BJ (cell line): ENCODE measurements at regions not wholly inside any gene's neighbourhood (a gene's known extent, or its start where the extent isn't known, plus 50 kb on each side); places are given as distances from the start of the nearest gene placed in this dataset.

ENCODE experiments used
- CTCF ChIA-PET: fragments of 350-600 bp; formaldehyde crosslinking; extraction: SDS; loops from one replicate; lab custom pipeline; 2021; ENCODE audit warnings: antibody characterized with exemption, inconsistent platforms; lab: Yijun Ruan, JAX
- POLR2A ChIA-PET: fragments of 300-600 bp; sonication (Branson Sonifier 250); formaldehyde crosslinking; extraction: SDS; loops from one replicate; lab custom pipeline; 2021; ENCODE audit warnings: antibody characterized with exemption; lab: Charles Lee
- DNase-seq: peaks from one replicate; pipeline ENCODE4 v3.0.0-alpha.2; 2011; ENCODE audit warnings: low read depth
- H3K27me3 ChIP-seq: 2 replicates; pipeline ENCODE4 v1.6.0; 2011; ENCODE audit warnings: low read length; ENCODE audit not compliant: control insufficient read depth, insufficient read depth
- H3K36me3 ChIP-seq: 2 replicates; pipeline ENCODE4 v1.5.1; 2011; ENCODE audit warnings: low read length; ENCODE audit not compliant: control insufficient read depth, insufficient read depth
- H3K4me3 ChIP-seq: 2 replicates; pipeline ENCODE4 v1.5.1; 2011; ENCODE audit warnings: low read depth, mild to moderate bottlenecking, control low read depth, low read length
- TF ChIP-seq, protein P1 (sequence below): IDR thresholded peaks from 2 replicates; pipeline ENCODE4 v1.5.1; 2011; ENCODE audit warnings: low read depth, mild to moderate bottlenecking, control low read depth, inconsistent platforms, low read length, moderate library complexity; ENCODE audit not compliant: insufficient read depth

DNA sequence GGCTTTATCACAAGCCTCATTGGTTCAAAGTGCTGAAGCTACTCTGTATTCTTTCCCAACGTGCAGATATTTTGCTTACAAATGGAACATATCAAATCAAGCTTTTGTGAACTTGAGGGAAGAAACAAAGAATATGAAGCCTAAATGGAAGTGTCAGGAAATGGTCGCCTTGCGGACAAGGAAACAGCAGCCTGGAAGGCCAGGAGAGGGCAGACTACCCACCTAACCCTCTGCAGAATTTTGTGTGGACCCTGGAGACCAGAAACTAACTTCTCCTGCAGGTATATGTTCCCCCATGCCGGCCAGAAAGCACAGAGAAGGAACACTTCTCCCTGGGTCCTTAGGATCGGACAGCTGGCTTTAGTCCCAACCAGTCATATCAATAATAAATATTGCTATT, 1425.8 kb downstream of the PCDH7 start:
- no peaks in the 10 kb centered on the region for H3K36me3 ChIP-seq
- H3K27me3 ChIP-seq: no peaks in the 10 kb centered on the region
- no peak overlapping the region for H3K4me3 ChIP-seq
- TF ChIP-seq, protein P1, sequence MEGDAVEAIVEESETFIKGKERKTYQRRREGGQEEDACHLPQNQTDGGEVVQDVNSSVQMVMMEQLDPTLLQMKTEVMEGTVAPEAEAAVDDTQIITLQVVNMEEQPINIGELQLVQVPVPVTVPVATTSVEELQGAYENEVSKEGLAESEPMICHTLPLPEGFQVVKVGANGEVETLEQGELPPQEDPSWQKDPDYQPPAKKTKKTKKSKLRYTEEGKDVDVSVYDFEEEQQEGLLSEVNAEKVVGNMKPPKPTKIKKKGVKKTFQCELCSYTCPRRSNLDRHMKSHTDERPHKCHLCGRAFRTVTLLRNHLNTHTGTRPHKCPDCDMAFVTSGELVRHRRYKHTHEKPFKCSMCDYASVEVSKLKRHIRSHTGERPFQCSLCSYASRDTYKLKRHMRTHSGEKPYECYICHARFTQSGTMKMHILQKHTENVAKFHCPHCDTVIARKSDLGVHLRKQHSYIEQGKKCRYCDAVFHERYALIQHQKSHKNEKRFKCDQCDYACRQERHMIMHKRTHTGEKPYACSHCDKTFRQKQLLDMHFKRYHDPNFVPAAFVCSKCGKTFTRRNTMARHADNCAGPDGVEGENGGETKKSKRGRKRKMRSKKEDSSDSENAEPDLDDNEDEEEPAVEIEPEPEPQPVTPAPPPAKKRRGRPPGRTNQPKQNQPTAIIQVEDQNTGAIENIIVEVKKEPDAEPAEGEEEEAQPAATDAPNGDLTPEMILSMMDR: no peak
- ChIA-PET POLR2A (no interaction called here), CTCF (no interaction called here)
- no peak for DNase-seq

DNA sequence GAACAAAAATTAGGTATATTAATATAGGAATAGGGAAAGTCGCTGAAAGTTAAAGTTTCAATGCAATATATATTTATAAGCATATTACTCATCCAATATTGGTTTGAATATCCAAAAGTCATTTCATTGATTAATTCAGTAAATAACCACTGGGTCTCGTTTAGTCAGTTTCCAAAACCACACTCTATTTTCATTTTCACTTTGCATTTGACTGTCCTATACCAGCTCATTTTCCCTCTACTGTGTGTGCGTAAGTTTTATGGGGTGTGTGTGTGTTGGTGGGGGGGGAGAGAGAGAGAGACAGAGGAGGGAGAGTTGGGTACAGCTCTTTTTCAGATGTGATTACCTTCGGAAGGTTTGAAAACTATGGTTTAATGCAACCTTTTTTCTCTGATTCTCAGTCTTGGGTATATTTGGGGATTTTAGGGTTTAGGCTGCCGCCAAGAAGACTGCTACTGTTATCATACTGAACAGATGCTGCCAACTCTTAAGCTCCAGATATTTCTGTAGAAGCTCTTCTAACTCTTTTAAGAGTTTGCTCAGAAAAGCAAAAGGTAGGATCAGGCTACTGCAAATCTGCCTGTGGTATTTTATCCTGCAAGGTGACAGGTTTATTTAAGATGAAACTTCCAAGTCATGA, 1427.4 kb downstream of the PCDH7 start:
- Histone ChIP-seq H3K27me3 (no peaks in the 10 kb centered on the region), H3K4me3 (no peak overlapping the region), H3K36me3 (no peaks in the 10 kb centered on the region)
- no peak for DNase-seq
- TF ChIP-seq, protein P1: no peak
- POLR2A ChIA-PET: no interaction called here
- CTCF ChIA-PET: no interaction called here

DNA sequence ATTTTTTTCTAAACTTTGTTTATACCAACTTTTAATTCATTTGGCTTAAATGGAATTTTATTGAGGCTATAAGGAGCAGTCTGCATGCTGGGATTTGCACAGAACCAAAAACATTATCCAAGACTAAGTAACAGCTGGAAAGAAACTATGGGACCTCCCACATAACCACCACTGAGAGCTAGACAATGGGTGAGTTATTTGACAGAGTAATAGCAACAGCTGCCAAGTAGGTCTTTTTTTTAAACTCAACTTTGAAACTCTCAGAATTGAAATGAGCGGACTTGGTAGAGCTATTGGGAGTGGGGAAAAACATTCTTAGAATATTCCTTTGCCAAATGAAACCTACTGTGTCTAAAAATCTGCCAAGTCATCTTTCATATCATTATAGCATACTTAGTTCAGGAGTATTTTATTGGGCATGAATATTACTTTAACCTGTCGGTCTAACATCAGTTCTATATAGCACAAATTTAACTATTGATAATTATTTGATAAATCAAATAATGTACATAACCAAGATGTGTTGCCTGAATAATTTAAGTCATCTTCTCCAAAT, 1428.0 kb downstream of the PCDH7 start:
- H3K4me3 ChIP-seq: no peak overlapping the region
- ChIA-PET POLR2A (no interaction called here), CTCF (no interaction called here)
- no peak for DNase-seq
- H3K27me3 ChIP-seq: no peaks in the 10 kb centered on the region
- H3K36me3 ChIP-seq: no peaks in the 10 kb centered on the region
- TF ChIP-seq, protein P1: no peak

- TF ChIP-seq, protein P1: no peak
- CTCF ChIA-PET: no interaction called here
- no peaks in the 10 kb centered on the region for H3K36me3 ChIP-seq
- no peaks in the 10 kb centered on the region for H3K27me3 ChIP-seq
- no peak overlapping the region for H3K4me3 ChIP-seq
- no peak for DNase-seq
- POLR2A ChIA-PET: no interaction called here
These were observed 1438.8 kb downstream of the PCDH7 start for GRCh38 chr4:32158961-32159360.

- H3K4me3 ChIP-seq: no peak overlapping the region
- ChIA-PET CTCF (no interaction called here), POLR2A (no interaction called here)
- H3K27me3 ChIP-seq: no peaks in the 10 kb centered on the region
- no peak for DNase-seq
- no peaks in the 10 kb centered on the region for H3K36me3 ChIP-seq
- TF ChIP-seq, protein P1: no peak
These were observed 1441.2 kb downstream of the PCDH7 start for GRCh38 chr4:32161392-32161791.
